ENCODE measurements at regions not wholly inside any gene's neighbourhood (a gene's known extent, or its start where the extent isn't known, plus 50 kb on each side); places are given as distances from the start of the nearest gene placed in this dataset.

DNA sequence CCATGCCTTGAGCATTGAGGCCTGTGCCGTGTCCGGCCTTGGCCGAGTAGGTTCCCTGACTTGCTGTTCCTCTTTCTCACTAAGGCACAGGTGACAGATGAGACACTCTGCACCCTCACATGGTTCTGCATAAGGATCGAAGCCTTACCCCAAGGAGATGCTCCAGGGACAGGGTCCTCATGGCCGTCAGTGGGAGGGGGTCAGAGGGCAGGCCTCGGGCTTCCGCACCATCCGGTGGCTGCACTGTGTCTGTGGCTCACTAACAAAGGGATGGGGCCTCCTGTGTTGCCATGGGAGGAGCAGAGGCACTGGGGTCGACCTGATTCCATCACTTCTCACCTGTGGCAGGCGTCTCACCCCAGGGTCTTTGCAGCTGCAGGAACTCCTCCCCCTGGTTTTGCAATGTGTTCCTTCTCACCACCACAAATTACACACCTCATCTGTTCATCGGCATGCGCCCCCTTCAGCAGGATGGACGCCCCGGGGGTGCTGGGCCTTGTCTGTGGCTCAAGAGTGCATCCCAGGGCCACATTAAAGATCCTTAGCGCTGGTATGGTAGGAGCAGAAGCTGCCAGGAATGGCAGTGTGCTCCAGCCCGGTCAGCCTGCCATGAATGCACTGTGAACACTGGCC is 113.3 kb upstream of the SOX1 start:
- no peak overlapping the region for H3K4me3 ChIP-seq
- no peaks in the 10 kb centered on the region for H3K36me3 ChIP-seq
- H3K27me3 ChIP-seq = peaks cover 18% of the 10 kb centered on the region
- WGBS = 88% methylated on average over 7 of the region's 16 CpGs
- no peak overlapping the region for H3K27ac ChIP-seq
- peaks cover 9% of the 10 kb centered on the region for H3K9me3 ChIP-seq
- no peaks in the 10 kb centered on the region for H3K4me1 ChIP-seq
- DNase-seq (ENCODE audit: low spot score in 2 of 2) = peak; percentile 33 to 76
- TF ChIP-seq POLR2AphosphoS5 (IDR thresholded peaks at IDR 0.05) (no peak), EP300 (IDR thresholded peaks at IDR 0.05) (no peak), POLR2A (IDR thresholded peaks at IDR 0.05) (no peak)
- TF ChIP-seq, protein P1, sequence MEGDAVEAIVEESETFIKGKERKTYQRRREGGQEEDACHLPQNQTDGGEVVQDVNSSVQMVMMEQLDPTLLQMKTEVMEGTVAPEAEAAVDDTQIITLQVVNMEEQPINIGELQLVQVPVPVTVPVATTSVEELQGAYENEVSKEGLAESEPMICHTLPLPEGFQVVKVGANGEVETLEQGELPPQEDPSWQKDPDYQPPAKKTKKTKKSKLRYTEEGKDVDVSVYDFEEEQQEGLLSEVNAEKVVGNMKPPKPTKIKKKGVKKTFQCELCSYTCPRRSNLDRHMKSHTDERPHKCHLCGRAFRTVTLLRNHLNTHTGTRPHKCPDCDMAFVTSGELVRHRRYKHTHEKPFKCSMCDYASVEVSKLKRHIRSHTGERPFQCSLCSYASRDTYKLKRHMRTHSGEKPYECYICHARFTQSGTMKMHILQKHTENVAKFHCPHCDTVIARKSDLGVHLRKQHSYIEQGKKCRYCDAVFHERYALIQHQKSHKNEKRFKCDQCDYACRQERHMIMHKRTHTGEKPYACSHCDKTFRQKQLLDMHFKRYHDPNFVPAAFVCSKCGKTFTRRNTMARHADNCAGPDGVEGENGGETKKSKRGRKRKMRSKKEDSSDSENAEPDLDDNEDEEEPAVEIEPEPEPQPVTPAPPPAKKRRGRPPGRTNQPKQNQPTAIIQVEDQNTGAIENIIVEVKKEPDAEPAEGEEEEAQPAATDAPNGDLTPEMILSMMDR (IDR thresholded peaks at IDR 0.05) = no peak

DNA sequence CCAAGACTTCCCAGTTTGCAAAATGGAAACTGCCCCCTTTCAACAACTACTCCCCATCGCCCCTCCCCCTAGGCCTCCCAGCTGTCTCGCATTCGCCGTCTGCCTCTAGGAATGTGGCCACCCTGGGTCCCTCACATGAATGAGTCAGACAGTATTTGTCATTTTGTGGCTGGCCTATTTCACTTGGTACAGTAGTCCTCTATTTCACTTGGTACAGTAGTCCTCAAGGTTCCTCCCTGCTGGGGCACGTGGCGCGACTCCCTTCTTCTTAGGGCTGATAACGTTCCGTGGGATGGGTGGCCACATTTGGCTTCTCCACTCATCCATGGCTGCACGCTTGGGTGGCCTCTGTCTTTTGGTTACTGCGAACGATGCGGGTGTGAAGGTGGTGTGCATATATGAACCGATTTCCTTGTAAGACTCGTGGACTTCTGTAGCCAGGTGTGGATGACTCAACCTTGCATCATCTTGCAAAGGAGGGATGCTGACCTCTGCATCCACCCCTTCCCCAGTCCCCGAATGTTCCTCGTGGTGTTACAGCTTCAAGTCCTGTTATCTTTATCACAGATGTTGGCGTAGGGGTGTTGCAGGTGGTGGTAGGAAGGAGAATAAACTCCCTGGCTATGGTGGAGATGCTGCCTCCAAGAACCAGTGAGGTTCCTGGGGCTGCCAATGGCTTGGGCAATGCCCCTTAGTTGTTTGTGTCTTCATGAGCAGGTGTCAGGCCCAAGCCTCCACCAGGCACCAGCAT is 112.1 kb upstream of the SOX1 start:
- TF ChIP-seq, protein P1 (IDR thresholded peaks at IDR 0.05) = no peak
- TF ChIP-seq EP300 (IDR thresholded peaks at IDR 0.05) (no peak), POLR2AphosphoS5 (IDR thresholded peaks at IDR 0.05) (no peak), POLR2A (IDR thresholded peaks at IDR 0.05) (no peak)
- Histone ChIP-seq H3K4me3 (no peak overlapping the region), H3K9me3 (peaks cover 9% of the 10 kb centered on the region), H3K27ac (no peak overlapping the region), H3K36me3 (no peaks in the 10 kb centered on the region), H3K4me1 (no peaks in the 10 kb centered on the region), H3K27me3 (peaks cover 13% of the 10 kb centered on the region)
- DNase-seq (ENCODE audit: low spot score in 2 of 2) = peak in 1 of 2 donors; percentile 40
- 79% methylated on average over 18 of the region's 18 CpGs for WGBS

DNA sequence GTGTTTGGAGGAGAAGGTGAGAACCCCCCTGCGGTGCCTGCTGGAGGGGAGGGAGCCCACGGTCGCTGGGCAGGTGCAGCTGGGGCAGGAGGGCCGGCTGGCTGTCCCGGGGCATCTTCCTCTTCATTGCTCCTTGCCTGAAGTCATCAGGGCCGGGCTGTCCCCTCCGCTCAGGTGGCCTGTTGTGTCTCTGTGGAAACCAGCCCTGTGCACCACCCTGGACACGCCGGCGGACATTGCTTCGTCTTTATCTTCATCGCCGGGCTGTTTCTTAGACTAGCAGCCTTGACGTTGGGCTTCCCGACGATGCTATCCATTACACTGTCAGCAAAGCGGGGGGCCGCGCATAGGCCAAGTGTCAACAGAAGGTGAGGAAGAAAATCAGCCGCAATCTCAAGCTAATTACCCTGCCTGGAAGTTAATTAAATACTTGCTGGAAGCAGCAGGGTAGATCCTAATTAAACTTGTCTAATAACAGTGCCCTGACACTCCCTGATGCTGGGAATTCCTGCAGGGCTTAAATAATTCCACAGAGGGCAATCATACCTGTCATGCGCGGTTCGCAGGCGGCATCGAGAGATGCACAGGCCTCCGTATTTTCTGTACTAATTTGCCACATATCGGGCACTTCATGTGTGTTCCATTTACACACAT is 111.4 kb upstream of the SOX1 start:
- 84% methylated on average over 27 of the region's 27 CpGs for WGBS
- Histone ChIP-seq H3K27ac (no peak overlapping the region), H3K4me3 (no peak overlapping the region), H3K27me3 (peaks cover 13% of the 10 kb centered on the region), H3K9me3 (peaks cover 9% of the 10 kb centered on the region), H3K36me3 (no peaks in the 10 kb centered on the region), H3K4me1 (no peaks in the 10 kb centered on the region)
- DNase-seq (ENCODE audit: low spot score in 2 of 2) = peak in 1 of 2 donors; percentile 65
- TF ChIP-seq POLR2AphosphoS5 (IDR thresholded peaks at IDR 0.05) (no peak), POLR2A (IDR thresholded peaks at IDR 0.05) (no peak)

DNA sequence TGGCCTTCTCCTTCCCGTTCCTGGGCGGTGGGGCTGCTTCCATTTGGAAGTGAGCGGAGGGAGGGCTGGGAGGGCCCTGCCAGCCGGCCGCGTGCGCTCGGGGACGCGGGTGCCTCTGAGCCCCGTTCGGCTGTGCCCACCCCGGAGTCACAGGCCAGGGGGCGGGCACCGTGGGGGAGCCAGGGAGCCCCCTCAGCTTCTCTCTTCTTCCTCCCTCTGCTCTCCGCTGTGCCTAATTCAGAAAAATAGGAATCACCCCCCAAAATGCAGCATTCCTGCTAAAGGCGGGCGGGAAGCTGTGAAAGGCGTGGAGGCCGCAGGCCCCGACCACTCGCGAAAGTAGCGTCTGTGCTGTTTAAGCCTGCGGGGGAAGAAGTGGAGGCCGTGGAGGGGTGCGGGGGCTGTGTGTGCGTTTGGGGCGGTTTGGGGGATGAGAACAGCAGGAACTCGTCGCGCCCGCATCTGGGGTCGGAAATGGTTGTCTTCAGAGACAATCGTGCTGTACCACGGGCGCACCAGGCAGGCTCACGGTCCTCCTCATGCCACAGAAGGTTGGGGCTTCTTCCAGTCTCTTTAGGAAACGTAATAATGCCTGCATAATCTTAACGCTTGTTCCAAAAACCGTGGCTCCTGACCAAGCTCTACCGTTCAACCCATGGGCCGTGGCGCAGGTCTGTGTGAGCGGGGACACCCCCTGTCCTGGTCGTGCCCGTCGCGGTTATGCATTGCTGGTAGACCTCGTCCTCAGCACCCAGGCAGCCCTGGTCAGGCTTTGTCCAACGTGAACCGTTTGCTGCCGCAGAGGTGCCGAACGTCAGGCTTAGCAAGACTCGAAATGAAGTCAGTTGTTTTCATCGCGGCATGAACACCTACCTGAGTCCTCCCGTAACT is 110.4 kb upstream of the SOX1 start:
- DNase-seq (ENCODE audit: low spot score in 2 of 2) = peak in 1 of 2 donors; percentile 72
- TF ChIP-seq, protein P1 (IDR thresholded peaks at IDR 0.05) = no peak
- TF ChIP-seq EP300 (IDR thresholded peaks at IDR 0.05) (no peak), POLR2A (IDR thresholded peaks at IDR 0.05) (no peak), POLR2AphosphoS5 (IDR thresholded peaks at IDR 0.05) (no peak)
- no peaks in the 10 kb centered on the region for H3K4me1 ChIP-seq
- no peak overlapping the region for H3K4me3 ChIP-seq
- peaks cover 13% of the 10 kb centered on the region for H3K27me3 ChIP-seq
- no peaks in the 10 kb centered on the region for H3K9me3 ChIP-seq
- WGBS = 89% methylated on average over 55 of the region's 59 CpGs
- no peaks in the 10 kb centered on the region for H3K36me3 ChIP-seq
- H3K27ac ChIP-seq = no peak overlapping the region

DNA sequence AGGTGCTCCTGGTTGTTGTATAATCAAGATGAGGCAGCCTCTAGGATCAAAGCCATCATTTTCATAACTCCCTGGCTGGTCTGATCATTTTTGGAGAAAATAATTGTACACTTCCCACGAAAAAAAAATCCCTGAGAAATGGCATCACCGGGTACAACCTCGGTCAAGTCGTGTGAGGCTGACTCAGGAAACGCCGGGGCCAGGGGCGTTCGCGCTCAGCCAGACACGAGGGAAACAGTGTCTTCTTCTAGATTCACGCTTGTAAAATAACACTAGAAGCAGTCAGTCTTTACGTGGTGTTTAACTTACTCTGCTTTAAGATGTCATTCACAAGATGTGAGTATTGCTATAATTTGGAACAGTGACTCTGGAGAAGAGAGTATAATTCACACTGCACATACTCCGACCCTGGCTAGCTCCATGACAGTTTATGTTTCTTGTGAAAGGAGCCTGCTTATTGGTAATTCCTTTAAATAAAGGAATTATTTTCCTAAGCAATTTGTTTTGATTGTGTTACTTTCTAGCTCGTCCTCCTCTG is 109.0 kb upstream of the SOX1 start:
- Histone ChIP-seq H3K9me3 (no peaks in the 10 kb centered on the region), H3K4me3 (no peak overlapping the region), H3K27ac (no peak overlapping the region), H3K27me3 (peaks cover 9% of the 10 kb centered on the region), H3K4me1 (no peaks in the 10 kb centered on the region), H3K36me3 (no peaks in the 10 kb centered on the region)
- DNase-seq (ENCODE audit: low spot score in 2 of 2) = peak in 1 of 2 donors; percentile 20
- WGBS = 75% methylated on average over 14 of the region's 14 CpGs
- TF ChIP-seq, protein P1 (IDR thresholded peaks at IDR 0.05) = no peak
- TF ChIP-seq POLR2AphosphoS5 (IDR thresholded peaks at IDR 0.05) (no peak), POLR2A (IDR thresholded peaks at IDR 0.05) (no peak), EP300 (IDR thresholded peaks at IDR 0.05) (no peak)

Measured in suprapubic skin (tissue), 4 donors.